Fibroblast of villous mesenchyme (primary cell): ENCODE measurements at regions not wholly inside any gene's neighbourhood (a gene's known extent, or its start where the extent isn't known, plus 50 kb on each side); places are given as distances from the start of the nearest gene placed in this dataset.
A peak's percentile ranks its signal among the peaks of the same experiment; 100 is the strongest.

Experiments
- DNase-seq: peaks from one replicate; pipeline ENCODE4 v3.0.0-alpha.2; 2010; ENCODE audit warnings: low read depth
- H3K4me3 ChIP-seq: 2 replicates; pipeline ENCODE4 v1.5.1; 2011; ENCODE audit warnings: low read depth, mild to moderate bottlenecking, low read length
- CTCF ChIP-seq: IDR thresholded peaks from 2 replicates; pipeline ENCODE4 v1.5.1; 2012; ENCODE audit warnings: low read depth, mild to moderate bottlenecking, low read length; ENCODE audit not compliant: insufficient read depth

DNA sequence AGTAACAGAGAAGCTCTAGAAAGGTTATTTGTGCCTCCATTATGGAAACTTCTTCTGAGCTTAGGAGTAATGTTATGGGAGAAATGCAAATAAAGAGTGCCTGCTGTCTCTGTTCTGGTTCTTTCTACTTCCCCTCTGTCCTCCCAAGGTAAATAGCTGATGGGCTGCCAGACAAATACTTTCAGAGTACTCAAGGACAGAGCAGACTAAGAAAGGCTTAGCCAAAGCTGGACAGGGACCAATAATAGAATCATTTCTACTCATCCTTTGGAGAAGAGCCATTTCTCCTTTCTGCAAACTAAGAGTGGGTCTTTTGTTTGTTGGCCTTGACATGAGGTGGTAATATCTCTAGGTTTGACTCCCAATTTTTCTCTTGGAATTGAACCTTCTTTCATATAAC, 136.1 kb downstream of the MID1IP1 start:
- TF ChIP-seq CTCF: no peak
- no peak for DNase-seq
- no peak overlapping the region for H3K4me3 ChIP-seq

- no peak for DNase-seq
- TF ChIP-seq CTCF: no peak
- H3K4me3 ChIP-seq: no peak overlapping the region
These were observed 136.7 kb downstream of the MID1IP1 start for GRCh38 chrX:38937926-38938325.

- H3K4me3 ChIP-seq: no peak overlapping the region
- DNase-seq: peak; percentile 50
- TF ChIP-seq CTCF: no peak
These were observed 137.8 kb downstream of the MID1IP1 start for GRCh38 chrX:38939067-38939466.

GRCh38 chrX:38940547-38940946, 139.3 kb downstream of the MID1IP1 start:
- H3K4me3 ChIP-seq: no peak overlapping the region
- no peak for TF ChIP-seq CTCF
- peak; percentile 33 for DNase-seq

DNA sequence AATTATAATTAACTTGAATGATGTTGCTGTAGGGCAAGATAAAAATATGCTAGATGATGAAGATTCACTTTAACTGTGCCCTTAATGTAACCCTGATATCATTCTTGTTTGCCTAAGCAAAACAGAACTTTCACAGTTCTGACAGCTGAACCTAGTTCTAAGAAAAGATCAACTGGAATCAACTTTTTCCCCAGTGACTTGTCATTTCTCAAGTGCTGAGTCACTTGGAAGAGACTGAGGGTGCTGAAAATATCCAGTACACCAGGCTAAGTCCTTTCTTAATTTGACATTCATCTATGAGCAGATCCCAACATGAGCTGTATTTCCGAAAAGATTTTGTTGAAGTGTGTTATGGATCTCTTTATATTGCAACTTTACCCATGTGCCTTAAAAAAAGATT, 140.4 kb downstream of the MID1IP1 start:
- DNase-seq: peak; percentile 13
- no peak for TF ChIP-seq CTCF

DNA sequence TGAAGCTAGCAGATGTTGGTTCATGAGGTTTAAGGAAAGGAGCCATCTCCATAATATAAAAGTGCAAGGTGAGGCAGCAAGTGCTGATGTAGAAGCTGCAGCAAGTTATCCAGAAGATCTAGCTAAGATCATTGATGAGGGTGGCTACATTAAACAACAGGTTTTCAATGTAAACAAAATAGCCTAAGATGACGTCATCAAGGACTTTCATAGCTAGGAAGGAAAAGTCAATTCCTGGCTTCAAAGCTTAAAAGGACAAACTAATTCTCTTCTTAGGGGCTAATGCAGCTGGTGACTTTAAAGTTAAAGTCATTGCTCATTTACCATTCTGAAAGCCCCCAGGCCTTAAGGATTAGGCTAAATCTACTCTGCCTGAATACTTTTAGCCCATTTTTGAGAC, 141.9 kb downstream of the MID1IP1 start:
- no peak for DNase-seq
- no peak for TF ChIP-seq CTCF
- H3K4me3 ChIP-seq: no peak overlapping the region

More for the DNA sequence above, 140.4 kb downstream of the MID1IP1 start:
- H3K4me3 ChIP-seq: no peak overlapping the region

- no peak for DNase-seq
- H3K4me3 ChIP-seq: no peak overlapping the region
- no peak for TF ChIP-seq CTCF
These were observed 146.8 kb downstream of the MID1IP1 start for GRCh38 chrX:38948046-38948445.
